ENCODE measurements at regions not wholly inside any gene's neighbourhood (a gene's known extent, or its start where the extent isn't known, plus 50 kb on each side); places are given as distances from the start of the nearest gene placed in this dataset.

DNA sequence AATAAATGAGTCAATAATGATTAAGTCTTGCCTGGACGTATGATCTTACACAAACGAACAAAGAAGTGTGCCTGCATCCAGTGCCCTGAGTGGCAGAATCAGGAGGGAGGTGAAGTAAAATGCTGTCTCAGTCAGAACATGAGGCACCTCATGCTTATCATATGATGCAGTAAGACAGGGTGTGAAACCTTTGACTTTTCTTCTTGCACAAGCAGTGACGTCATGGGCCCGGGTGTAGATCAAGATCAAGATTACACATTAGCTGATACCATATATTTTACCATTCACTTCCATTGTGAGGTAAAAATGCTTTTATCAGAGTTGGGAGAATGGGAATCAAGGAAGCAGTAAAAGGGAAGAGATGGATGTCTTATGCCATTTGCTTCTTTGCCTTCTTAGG lies 291.6 kb upstream of the PLSCR5 start:
- TF ChIP-seq TCF7L2 (IDR thresholded peaks at IDR 0.05; ENCODE audit: borderline replicate concordance, extremely low read depth, insufficient read depth, insufficient read length) (no peak), FOSL1 (IDR thresholded peaks at IDR 0.05; ENCODE audit: low read depth) (no peak), SRF (IDR thresholded peaks at IDR 0.05; ENCODE audit: low read depth) (no peak), CBX3 (IDR thresholded peaks at IDR 0.05; ENCODE audit: low read depth) (no peak), EZH2 (IDR thresholded peaks at IDR 0.05) (no peak), YY1 (IDR thresholded peaks at IDR 0.05; ENCODE audit: extremely low read depth, insufficient replicate concordance, low read depth, low read length) (no peak), ELF1 (IDR thresholded peaks at IDR 0.05; ENCODE audit: borderline replicate concordance, low read depth) (no peak), ZFX (IDR thresholded peaks at IDR 0.05) (no peak), SP1 (IDR thresholded peaks at IDR 0.05; ENCODE audit: low read depth) (no peak)
- TF ChIP-seq, protein P1, sequence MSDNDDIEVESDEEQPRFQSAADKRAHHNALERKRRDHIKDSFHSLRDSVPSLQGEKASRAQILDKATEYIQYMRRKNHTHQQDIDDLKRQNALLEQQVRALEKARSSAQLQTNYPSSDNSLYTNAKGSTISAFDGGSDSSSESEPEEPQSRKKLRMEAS (IDR thresholded peaks at IDR 0.05): no peak
- TF ChIP-seq, protein P2, sequence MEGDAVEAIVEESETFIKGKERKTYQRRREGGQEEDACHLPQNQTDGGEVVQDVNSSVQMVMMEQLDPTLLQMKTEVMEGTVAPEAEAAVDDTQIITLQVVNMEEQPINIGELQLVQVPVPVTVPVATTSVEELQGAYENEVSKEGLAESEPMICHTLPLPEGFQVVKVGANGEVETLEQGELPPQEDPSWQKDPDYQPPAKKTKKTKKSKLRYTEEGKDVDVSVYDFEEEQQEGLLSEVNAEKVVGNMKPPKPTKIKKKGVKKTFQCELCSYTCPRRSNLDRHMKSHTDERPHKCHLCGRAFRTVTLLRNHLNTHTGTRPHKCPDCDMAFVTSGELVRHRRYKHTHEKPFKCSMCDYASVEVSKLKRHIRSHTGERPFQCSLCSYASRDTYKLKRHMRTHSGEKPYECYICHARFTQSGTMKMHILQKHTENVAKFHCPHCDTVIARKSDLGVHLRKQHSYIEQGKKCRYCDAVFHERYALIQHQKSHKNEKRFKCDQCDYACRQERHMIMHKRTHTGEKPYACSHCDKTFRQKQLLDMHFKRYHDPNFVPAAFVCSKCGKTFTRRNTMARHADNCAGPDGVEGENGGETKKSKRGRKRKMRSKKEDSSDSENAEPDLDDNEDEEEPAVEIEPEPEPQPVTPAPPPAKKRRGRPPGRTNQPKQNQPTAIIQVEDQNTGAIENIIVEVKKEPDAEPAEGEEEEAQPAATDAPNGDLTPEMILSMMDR (IDR thresholded peaks at IDR 0.05 in 2 of 3, conservative IDR thresholded peaks at IDR 0.05 in 1 of 3; ENCODE audit: borderline replicate concordance in 1 of 3, insufficient read depth in 1 of 3, low read depth in 2 of 3, low read length in 2 of 3): no peak

More for the DNA sequence above, 291.6 kb upstream of the PLSCR5 start:
- Histone ChIP-seq H3K9ac (ENCODE audit: low read length) (no peak overlapping the region), H3K9me2 (ENCODE audit: insufficient read depth) (no peaks in the 10 kb centered on the region), H3K27me3 (ENCODE audit: insufficient read depth, low read length) (no peaks in the 10 kb centered on the region), H3K36me3 (ENCODE audit: control insufficient read depth in 1 of 2, insufficient read depth in 2 of 2, low read length in 2 of 2) (no peaks in the 10 kb centered on the region), H3K4me2 (ENCODE audit: low read length) (no peak overlapping the region), H3K4me3 (replicated peaks in 1 of 2; ENCODE audit: low read depth in 1 of 2, low read length in 2 of 2) (no peak overlapping the region), H4K20me1 (ENCODE audit: insufficient read depth) (no peaks in the 10 kb centered on the region), H3K27ac (ENCODE audit: low read depth, low read length) (no peak overlapping the region), H3K4me1 (ENCODE audit: control insufficient read depth in 1 of 2, insufficient read depth in 2 of 2, low read length in 2 of 2) (no peaks in the 10 kb centered on the region), H3K79me2 (ENCODE audit: insufficient read depth, low read length) (no peaks in the 10 kb centered on the region), H3K9me3 (ENCODE audit: control insufficient read depth in 1 of 2, insufficient read depth in 1 of 2, low read depth in 1 of 2, low read length in 2 of 2) (no peaks in the 10 kb centered on the region), H2AFZ (ENCODE audit: low read depth, low read length, poor library complexity, severe bottlenecking) (no peak overlapping the region)
- ChIA-PET POLR2A (no interaction called here), RAD21 (ENCODE audit: low non-redundant PET in 1 of 2, low total read pairs in 2 of 2, uncharacterized antibody in 2 of 2, unreplicated experiment in 2 of 2) (no interaction called here), CTCF (no interaction called here)
- DNase-seq (ENCODE audit: low read depth, low spot score) (no peak), ATAC-seq (no peak)
- BruUV-seq (replicated peaks): no TSS peak
- intact Hi-C loops (cut with micrococcal nuclease): no loop called here
